K562 (cell line): ENCODE measurements at regions not wholly inside any gene's neighbourhood (a gene's known extent, or its start where the extent isn't known, plus 50 kb on each side); places are given as distances from the start of the nearest gene placed in this dataset.

Experiments
- ATAC-seq: fragments of 200-7000 bp; cut with Tn5 transposase; 3 replicates; pipeline ENCODE4 v1.9.1; 2020; ENCODE audit warnings: moderate library complexity
- BruUV-seq: library from RNA; stranded (reverse); fragments of 400-500 nt; replicated peaks from 2 replicates; lab custom pipeline; 2021; lab: Mats Ljungman, UMichigan
- CTCF ChIA-PET: fragments of 300-600 bp; formaldehyde crosslinking; extraction: SDS; loops from one replicate; lab custom pipeline; 2021; ENCODE audit warnings: low intra/inter-chr PET ratio; lab: Yijun Ruan, JAX
- POLR2A ChIA-PET: fragments of 300-600, 350-650 bp; sonication (Branson Sonifier 250); formaldehyde crosslinking; extraction: SDS; loops from one replicate; lab custom pipeline; 2021; ENCODE audit warnings: antibody characterized with exemption, inconsistent platforms; lab: Yijun Ruan, JAX
- DNase-seq, 4 experiments: peaks; one replicate each; pipeline versions ENCODE4 v3.0.0 to v3.0.0-alpha.2; 2011 to 2018; ENCODE audit warnings: low spot score in 3 of 4, mixed read lengths in 3 of 4; ENCODE audit errors: extremely low read depth in 1 of 4
- FAIRE-seq: peaks from 2 replicates; lab custom pipeline; 2011; peaks lifted over from hg19 to GRCh38; lab: Jason Lieb, UNC
- H2AFZ ChIP-seq: 2 replicates; pipeline ENCODE4 v1.6.0; 2011; ENCODE audit warnings: low read depth, low read length, control low read depth, inconsistent platforms
- H3K27ac ChIP-seq: fragments of 200-600 bp; 3 replicates; pipeline ENCODE4 v1.8.0; 2011; ENCODE audit warnings: low read depth, mild to moderate bottlenecking, control low read depth, inconsistent platforms, low read length, moderate library complexity, mixed read lengths; ENCODE audit errors: extremely low read depth
- H3K27me3 ChIP-seq, 2 experiments: fragments of 300-600 bp in 1 of 2; 2 replicates in 1 of 2; 3 replicates in 1 of 2; pipeline versions ENCODE4 v1.6.0 to v1.8.0; 2011; ENCODE audit warnings: inconsistent platforms in 2 of 2, low read length in 2 of 2, mild to moderate bottlenecking in 1 of 2, mixed read lengths in 1 of 2, moderate library complexity in 1 of 2; ENCODE audit not compliant: control insufficient read depth in 2 of 2, insufficient read depth in 2 of 2
- H3K36me3 ChIP-seq: fragments of 300-600 bp; 3 replicates; pipeline ENCODE4 v1.8.0; 2011; ENCODE audit warnings: mild to moderate bottlenecking, low read length, inconsistent platforms; ENCODE audit not compliant: control insufficient read depth, insufficient read depth
- H3K4me1 ChIP-seq, 2 experiments: fragments of 200-600 bp in 1 of 2; replicated peaks in 1 of 2; 2 replicates in 1 of 2; 3 replicates in 1 of 2; pipeline versions ENCODE4 v1.5.1 to v1.8.0; 2011; ENCODE audit warnings: inconsistent platforms in 2 of 2, low read length in 2 of 2, mild to moderate bottlenecking in 1 of 2, mixed read lengths in 1 of 2, moderate library complexity in 1 of 2; ENCODE audit not compliant: control insufficient read depth in 2 of 2, insufficient read depth in 2 of 2
- H3K4me2 ChIP-seq: 2 replicates; pipeline ENCODE4 v1.6.1; 2011; ENCODE audit warnings: low read length, control low read depth, inconsistent platforms, mixed read lengths; ENCODE audit not compliant: insufficient read depth
- H3K4me3 ChIP-seq: fragments of 200-600 bp; sonication (generic), shearing (Covaris generic); 2 replicates; pipeline ENCODE4 v1.5.1; 2016; ENCODE audit warnings: control low read depth, inconsistent platforms
- H3K79me2 ChIP-seq: fragments of 200-600 bp; 3 replicates; pipeline ENCODE4 v1.8.0; 2011; ENCODE audit warnings: low read length, inconsistent platforms; ENCODE audit not compliant: control insufficient read depth, insufficient read depth
- H3K9ac ChIP-seq, 2 experiments: 2 replicates each; pipeline versions ENCODE4 v1.6.0 to v1.6.1; 2011; ENCODE audit warnings: low read depth in 2 of 2, low read length in 2 of 2, control low read depth in 1 of 2, inconsistent platforms in 1 of 2, mild to moderate bottlenecking in 1 of 2, mixed read lengths in 1 of 2; ENCODE audit not compliant: insufficient read depth in 1 of 2
- H3K9me1 ChIP-seq: one replicate; pipeline ENCODE4 v1.6.0; 2011; ENCODE audit warnings: inconsistent platforms, mild to moderate bottlenecking, low read length, moderate library complexity; ENCODE audit not compliant: control insufficient read depth, insufficient read depth
- H3K9me3 ChIP-seq: replicated peaks from 2 replicates; pipeline ENCODE4 v1.5.1; 2011; ENCODE audit warnings: low read depth, low read length, inconsistent platforms; ENCODE audit not compliant: control insufficient read depth, insufficient read depth
- H4K20me1 ChIP-seq: replicated peaks from 2 replicates; pipeline ENCODE4 v1.6.1; 2011; ENCODE audit warnings: low read length, inconsistent platforms, mixed read lengths; ENCODE audit not compliant: control insufficient read depth, insufficient read depth
- BDP1 ChIP-seq: IDR thresholded peaks from 3 replicates; pipeline ENCODE4 v1.6.1; 2011; ENCODE audit not compliant: insufficient read length, insufficient read depth
- CHCHD3 ChIP-seq: fragments of 250-450 bp; sonication (Bioruptor Pico); IDR thresholded peaks from 2 replicates; pipeline ENCODE4 v2.1.2; 2022; ENCODE audit warnings: mild to moderate bottlenecking
- FOXA1 ChIP-seq: fragments of 450-650 bp; IDR thresholded peaks from 2 replicates; pipeline ENCODE4 v1.6.1; 2016; ENCODE audit warnings: mild to moderate bottlenecking, borderline replicate concordance
- FOXA3 ChIP-seq, 2 experiments: fragments of 450-650 bp in 1 of 2; sonication (generic) in 1 of 2; formaldehyde crosslinking; IDR thresholded peaks in 1 of 2; conservative IDR thresholded peaks in 1 of 2; 2 replicates each; pipeline versions ENCODE4 v1.4.0 to v1.8.0; 2020 to 2022; ENCODE audit warnings: mild to moderate bottlenecking in 2 of 2, missing genetic modification reagents in 1 of 2
- HDGF ChIP-seq: fragments of 450-650 bp; IDR thresholded peaks from 2 replicates; pipeline ENCODE4 v1.6.1; 2016
- JUN ChIP-seq, 2 experiments: sonication (generic) in 1 of 2; formaldehyde crosslinking in 1 of 2; IDR thresholded peaks; 2 replicates each; pipeline versions ENCODE4 v1.6.1 to v1.8.0; 2012 to 2022; ENCODE audit warnings: borderline replicate concordance in 2 of 2, mild to moderate bottlenecking in 2 of 2, improper control_type of control experiment in 1 of 2, low read depth in 1 of 2, low read length in 1 of 2, missing genetic modification reagents in 1 of 2
- KHSRP ChIP-seq: fragments of 450-650 bp; IDR thresholded peaks from 2 replicates; pipeline ENCODE4 v1.6.1; 2017
- PHB2 ChIP-seq: fragments of 450-650 bp; IDR thresholded peaks from 2 replicates; pipeline ENCODE4 v1.6.1; 2017; ENCODE audit warnings: low read depth
- POLR2AphosphoS5 ChIP-seq: IDR thresholded peaks from 2 replicates; pipeline ENCODE4 v1.6.1; 2011; ENCODE audit warnings: mild to moderate bottlenecking, low read depth, low read length, moderate library complexity; ENCODE audit not compliant: control insufficient read depth, insufficient read depth
- POLR2B ChIP-seq: fragments of 450-650 bp; IDR thresholded peaks from 2 replicates; pipeline ENCODE4 v1.6.1; 2018; ENCODE audit warnings: low read depth; ENCODE audit not compliant: partially characterized antibody
- RBFOX2 ChIP-seq: fragments of 200-400 bp; formaldehyde crosslinking; IDR thresholded peaks from 2 replicates; pipeline ENCODE4 v1.6.1; 2017; ENCODE audit warnings: low read depth, mild to moderate bottlenecking, low read length, moderate library complexity
- RNF2 ChIP-seq: sonication (generic); IDR thresholded peaks from 2 replicates; pipeline ENCODE4 v1.6.1; 2016
- TAL1 ChIP-seq: fragments of 450-650 bp; IDR thresholded peaks from 2 replicates; pipeline ENCODE4 v1.6.1; 2016; ENCODE audit warnings: mild to moderate bottlenecking
- WHSC1 ChIP-seq: IDR thresholded peaks from one replicate; pipeline ENCODE4 v1.6.1; 2012; ENCODE audit warnings: low read length, control low read depth, inconsistent platforms
- WGBS: fragments of 100-300 bp; shearing (Covaris generic); methylation state at CpG from one replicate; pipeline ENCODE4 v1.1.6; 2016; ENCODE audit warnings: low coverage, mixed read lengths; ENCODE audit not compliant: insufficient coverage; ENCODE audit errors: missing lambda C conversion rate; 5-methylcytosine and 5-hydroxymethylcytosine counted together
- in situ Hi-C: fragments of 300-500 bp; cut with MboI; formaldehyde crosslinking; loops from 4 replicates; pipeline ENCODE4 v1.15.0; 2018; ENCODE audit warnings: inconsistent platforms, mixed read lengths
- intact Hi-C: fragments of 100-400 bp; cut with micrococcal nuclease; formaldehyde crosslinking; loops from 2 replicates; pipeline ENCODE4 v1.14.2; 2022
- TF ChIP-seq, protein P1 (sequence below): fragments of 450-650 bp; IDR thresholded peaks from 2 replicates; pipeline ENCODE4 v1.7.0; 2016; ENCODE audit warnings: borderline replicate concordance
- TF ChIP-seq, protein P2 (sequence below): fragments of 200-800 bp; sonication (Bioruptor generic); IDR thresholded peaks from 2 replicates; pipeline ENCODE4 v1.6.1; 2017; ENCODE audit warnings: missing genetic modification characterization, missing compliant biosample characterization
- TF ChIP-seq, protein P3 (sequence below): sonication (generic); formaldehyde crosslinking; IDR thresholded peaks from 2 replicates; pipeline ENCODE4 v1.8.0; 2023; ENCODE audit warnings: mild to moderate bottlenecking, missing genetic modification reagents
- TF ChIP-seq, protein P4 (sequence below): IDR thresholded peaks from 2 replicates; pipeline ENCODE4 v1.6.1; 2016; ENCODE audit warnings: missing genetic modification characterization, missing compliant biosample characterization

DNA sequence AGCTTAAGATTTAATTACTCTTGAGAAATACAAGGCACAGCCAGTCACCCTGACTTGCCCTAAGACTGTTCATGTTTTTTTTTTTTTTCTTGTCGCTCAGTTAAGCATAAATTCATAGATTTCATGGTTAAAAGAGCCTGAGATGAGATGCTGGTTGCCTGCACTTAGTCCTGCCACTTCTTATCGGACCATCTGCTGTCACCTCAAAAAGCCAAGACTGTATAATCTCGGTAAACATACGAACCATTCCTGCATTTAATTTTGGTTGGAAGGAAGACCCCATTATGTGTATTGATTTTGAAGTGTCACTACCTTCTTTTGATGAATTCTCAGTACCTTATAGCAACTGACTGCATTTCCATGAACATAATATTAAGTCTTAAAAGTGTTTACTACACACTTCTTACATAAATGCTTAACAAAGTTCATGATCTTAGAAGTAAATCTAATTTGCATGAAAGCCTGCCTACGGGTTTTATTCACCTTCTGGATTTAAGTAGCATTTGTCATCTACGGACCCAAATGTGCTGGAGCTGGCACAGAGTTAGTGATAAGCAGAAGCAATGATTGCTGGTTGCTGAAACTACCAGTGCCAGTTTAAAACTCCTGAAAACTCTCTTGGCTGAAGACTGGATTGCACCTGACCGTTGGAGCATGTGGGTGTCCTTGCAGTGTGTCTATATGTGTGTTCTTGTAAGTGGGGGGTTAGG lies 843.4 kb downstream of the TMEM182 start:
- H3K27me3 ChIP-seq, result no peaks in the 10 kb centered on the region
- BruUV-seq, result no TSS peak

More for the DNA sequence above, 843.4 kb downstream of the TMEM182 start:
- no peak overlapping the region for H3K9ac ChIP-seq
- ChIA-PET CTCF (no interaction called here), POLR2A (no interaction called here)
- DNase-seq, result no peak
- H3K4me3 ChIP-seq, result no peak overlapping the region
- TF ChIP-seq, protein P1, sequence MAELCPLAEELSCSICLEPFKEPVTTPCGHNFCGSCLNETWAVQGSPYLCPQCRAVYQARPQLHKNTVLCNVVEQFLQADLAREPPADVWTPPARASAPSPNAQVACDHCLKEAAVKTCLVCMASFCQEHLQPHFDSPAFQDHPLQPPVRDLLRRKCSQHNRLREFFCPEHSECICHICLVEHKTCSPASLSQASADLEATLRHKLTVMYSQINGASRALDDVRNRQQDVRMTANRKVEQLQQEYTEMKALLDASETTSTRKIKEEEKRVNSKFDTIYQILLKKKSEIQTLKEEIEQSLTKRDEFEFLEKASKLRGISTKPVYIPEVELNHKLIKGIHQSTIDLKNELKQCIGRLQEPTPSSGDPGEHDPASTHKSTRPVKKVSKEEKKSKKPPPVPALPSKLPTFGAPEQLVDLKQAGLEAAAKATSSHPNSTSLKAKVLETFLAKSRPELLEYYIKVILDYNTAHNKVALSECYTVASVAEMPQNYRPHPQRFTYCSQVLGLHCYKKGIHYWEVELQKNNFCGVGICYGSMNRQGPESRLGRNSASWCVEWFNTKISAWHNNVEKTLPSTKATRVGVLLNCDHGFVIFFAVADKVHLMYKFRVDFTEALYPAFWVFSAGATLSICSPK, result no peak
- TF ChIP-seq BDP1, result no peak
- TF ChIP-seq JUN (IDR thresholded peaks at IDR 0.05; ENCODE audit: borderline replicate concordance, low read depth, low read length), result no peak
- no peak for TF ChIP-seq JUN (CRISPR knock-in tag; IDR thresholded peaks at IDR 0.05; ENCODE audit: borderline replicate concordance)
- no peak for TF ChIP-seq PHB2
- TF ChIP-seq KHSRP, result no peak
- TF ChIP-seq TAL1, result no peak
- no peak for TF ChIP-seq HDGF
- no peak for TF ChIP-seq POLR2B
- TF ChIP-seq RNF2, result no peak
- TF ChIP-seq, protein P2, sequence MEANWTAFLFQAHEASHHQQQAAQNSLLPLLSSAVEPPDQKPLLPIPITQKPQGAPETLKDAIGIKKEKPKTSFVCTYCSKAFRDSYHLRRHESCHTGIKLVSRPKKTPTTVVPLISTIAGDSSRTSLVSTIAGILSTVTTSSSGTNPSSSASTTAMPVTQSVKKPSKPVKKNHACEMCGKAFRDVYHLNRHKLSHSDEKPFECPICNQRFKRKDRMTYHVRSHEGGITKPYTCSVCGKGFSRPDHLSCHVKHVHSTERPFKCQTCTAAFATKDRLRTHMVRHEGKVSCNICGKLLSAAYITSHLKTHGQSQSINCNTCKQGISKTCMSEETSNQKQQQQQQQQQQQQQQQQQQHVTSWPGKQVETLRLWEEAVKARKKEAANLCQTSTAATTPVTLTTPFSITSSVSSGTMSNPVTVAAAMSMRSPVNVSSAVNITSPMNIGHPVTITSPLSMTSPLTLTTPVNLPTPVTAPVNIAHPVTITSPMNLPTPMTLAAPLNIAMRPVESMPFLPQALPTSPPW (CRISPR knock-in tag), result no peak
- TF ChIP-seq RBFOX2, result no peak
- TF ChIP-seq, protein P3, sequence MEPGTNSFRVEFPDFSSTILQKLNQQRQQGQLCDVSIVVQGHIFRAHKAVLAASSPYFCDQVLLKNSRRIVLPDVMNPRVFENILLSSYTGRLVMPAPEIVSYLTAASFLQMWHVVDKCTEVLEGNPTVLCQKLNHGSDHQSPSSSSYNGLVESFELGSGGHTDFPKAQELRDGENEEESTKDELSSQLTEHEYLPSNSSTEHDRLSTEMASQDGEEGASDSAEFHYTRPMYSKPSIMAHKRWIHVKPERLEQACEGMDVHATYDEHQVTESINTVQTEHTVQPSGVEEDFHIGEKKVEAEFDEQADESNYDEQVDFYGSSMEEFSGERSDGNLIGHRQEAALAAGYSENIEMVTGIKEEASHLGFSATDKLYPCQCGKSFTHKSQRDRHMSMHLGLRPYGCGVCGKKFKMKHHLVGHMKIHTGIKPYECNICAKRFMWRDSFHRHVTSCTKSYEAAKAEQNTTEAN (CRISPR knock-in tag), result no peak
- TF ChIP-seq, protein P4, sequence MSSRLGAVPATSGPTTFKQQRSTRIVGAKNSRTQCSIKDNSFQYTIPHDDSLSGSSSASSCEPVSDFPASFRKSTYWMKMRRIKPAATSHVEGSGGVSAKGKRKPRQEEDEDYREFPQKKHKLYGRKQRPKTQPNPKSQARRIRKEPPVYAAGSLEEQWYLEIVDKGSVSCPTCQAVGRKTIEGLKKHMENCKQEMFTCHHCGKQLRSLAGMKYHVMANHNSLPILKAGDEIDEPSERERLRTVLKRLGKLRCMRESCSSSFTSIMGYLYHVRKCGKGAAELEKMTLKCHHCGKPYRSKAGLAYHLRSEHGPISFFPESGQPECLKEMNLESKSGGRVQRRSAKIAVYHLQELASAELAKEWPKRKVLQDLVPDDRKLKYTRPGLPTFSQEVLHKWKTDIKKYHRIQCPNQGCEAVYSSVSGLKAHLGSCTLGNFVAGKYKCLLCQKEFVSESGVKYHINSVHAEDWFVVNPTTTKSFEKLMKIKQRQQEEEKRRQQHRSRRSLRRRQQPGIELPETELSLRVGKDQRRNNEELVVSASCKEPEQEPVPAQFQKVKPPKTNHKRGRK (tag), result no peak
- TF ChIP-seq POLR2AphosphoS5, result no peak
- TF ChIP-seq FOXA1, result no peak
- TF ChIP-seq FOXA3 (CRISPR knock-in tag; conservative IDR thresholded peaks at IDR 0.05 in 1 of 2, IDR thresholded peaks at IDR 0.05 in 1 of 2), result no peak
- TF ChIP-seq CHCHD3 (CRISPR knock-in tag), result no peak
- TF ChIP-seq WHSC1, result no peak
- TF ChIP-seq, all 486 proteins: peak for 0
- Histone ChIP-seq H3K9me1 (no peaks in the 10 kb centered on the region), H3K36me3 (no peaks in the 10 kb centered on the region), H3K79me2 (no peaks in the 10 kb centered on the region), H3K4me2 (no peak overlapping the region), H3K9me3 (no peaks in the 10 kb centered on the region; the same call in 1 of the 2 replicates), H4K20me1 (no peaks in the 10 kb centered on the region), H3K4me1 (no peaks in the 10 kb centered on the region; a peak in 1 of 5 replicates), H3K27ac (no peak overlapping the region), H2AFZ (no peak overlapping the region)
- WGBS, result 8% methylated on average over 7 of the region's 7 CpGs
- FAIRE-seq (no peak), ATAC-seq (no peak)
- intact Hi-C loops, result no loop called here
- in situ Hi-C loops, result no loop called here
